ENCODE measurements at regions not wholly inside any gene's neighbourhood (a gene's known extent, or its start where the extent isn't known, plus 50 kb on each side); places are given as distances from the start of the nearest gene placed in this dataset.
"Not testable (repeated sequence)": the region's sequence is repeated elsewhere in the genome, so short reads cannot be mapped to it uniquely, and the experiment has no call there.

DNA sequence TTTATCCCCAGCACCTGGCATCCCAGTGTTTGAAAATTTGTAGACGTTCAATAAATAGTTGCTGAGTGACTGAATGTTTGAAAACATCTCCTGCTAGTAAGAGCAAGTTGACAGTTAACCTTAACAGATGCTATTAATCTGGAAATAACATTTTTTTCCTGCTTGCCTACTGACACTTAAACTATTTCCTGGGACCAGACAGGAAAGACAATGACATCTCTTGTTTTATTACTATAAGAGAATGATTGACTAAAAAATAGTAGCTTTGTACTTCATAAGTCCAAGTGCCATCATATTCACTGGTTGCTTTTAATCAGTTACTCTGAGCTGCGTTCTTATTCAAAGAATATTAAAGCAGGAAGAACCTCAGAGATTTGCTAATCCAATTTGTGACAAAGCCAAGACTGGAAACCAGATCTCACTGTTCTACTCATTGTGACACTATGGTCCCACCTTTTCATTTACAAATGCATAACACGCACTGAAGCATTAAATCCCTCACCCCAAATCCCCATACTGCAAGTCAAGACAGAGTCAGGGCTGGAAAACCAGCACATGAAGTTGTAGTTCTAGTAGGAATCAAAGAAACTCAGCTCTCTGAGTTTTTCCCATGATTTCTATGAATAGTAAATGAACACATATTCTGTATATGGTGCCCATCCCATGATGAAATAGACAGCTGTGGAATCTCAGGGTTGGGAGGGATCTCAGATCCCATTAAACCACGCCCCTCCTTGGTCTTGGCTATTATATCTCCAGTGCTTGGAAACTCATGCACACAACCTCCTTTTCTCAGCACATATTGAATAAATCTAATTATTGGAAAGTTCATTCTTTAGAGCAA is 212.7 kb upstream of the P2RY1 start:
- DNase-seq (ENCODE audit: low spot score): no peak

DNA sequence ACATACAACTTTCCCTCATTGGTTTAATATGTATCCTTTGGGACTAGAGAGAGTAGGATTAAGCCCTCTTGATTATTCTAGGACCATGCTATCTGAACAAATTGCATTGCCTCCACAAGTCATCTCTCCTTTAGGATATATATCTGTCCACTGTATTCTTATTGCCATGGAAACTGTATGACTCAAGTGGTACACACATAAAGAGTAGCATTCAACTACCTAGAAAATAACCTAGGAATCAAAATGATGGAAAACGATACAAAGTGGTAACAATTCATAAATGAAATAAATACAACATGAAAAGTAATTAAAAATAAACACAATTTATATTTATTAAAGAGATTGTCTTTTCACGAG is 212.1 kb upstream of the P2RY1 start:
- DNase-seq (ENCODE audit: low spot score): no peak

DNA sequence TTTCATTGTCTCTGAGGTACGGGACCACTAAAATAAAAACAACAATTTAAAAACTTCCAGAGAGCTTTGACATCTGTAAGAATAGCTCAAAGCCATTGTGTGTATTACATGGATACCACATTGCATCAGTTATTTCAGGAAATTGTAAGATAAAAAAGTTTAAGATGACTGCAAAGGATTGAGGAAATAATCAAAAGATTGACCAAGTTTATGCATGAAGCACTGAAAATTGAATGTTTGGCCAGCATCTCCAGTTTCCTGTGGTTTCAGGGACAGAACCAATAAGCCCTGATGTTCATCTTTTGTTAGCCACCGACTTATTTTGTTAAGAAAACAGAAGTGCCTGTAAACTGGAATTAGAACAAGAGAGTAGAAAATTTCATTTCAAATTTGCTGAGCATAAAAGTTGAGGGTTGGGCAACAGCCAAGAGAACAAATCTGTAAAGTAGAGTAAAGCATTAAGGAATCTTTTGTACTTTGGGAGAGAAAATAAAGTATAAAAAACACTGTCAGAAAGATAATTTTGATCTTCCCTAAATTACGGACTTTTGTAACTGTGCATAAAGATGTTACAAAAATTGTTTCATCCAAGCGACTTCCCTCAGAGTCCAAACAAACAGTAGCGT is 211.5 kb upstream of the P2RY1 start:
- DNase-seq (ENCODE audit: low spot score): no peak

DNA sequence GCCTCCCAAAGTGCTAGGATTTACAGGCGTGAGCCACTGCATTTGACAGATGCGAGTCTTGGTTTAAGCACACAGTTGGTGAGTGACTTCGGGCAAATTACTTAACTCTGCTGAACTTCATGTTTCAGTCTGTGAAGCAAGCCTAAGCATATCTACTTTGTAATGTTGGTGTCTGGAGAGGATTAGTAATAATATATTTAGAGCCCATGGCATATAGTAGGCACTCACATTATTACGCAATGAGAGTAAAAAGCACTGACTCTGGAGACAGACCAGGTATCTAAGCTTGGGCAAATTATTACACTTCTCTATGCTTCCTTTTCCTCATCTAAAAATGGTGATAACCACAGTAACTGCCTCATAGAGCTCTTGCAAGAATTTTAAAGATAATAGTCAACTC is 208.7 kb upstream of the P2RY1 start:
- DNase-seq (ENCODE audit: low spot score): no peak

DNA sequence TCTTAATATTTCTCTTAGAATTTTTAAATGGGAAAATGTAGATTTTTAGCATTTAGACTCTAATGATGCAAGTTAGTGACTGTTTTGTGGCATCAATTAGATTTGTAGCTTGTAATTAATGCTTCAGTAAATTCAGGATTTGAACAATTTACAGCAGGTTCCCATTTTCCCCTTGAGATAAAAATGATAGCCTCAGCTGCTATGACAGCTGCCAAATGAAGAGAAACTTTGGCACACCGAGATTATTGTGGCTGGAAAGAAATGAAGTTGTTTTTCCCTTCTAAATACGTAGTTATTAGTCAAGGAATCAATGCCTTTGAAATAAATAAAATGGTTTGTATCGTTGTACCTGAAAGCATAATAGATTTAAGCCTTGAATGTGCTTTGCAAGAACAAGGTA is 206.4 kb upstream of the P2RY1 start:
- DNase-seq (ENCODE audit: low spot score): no peak

DNA sequence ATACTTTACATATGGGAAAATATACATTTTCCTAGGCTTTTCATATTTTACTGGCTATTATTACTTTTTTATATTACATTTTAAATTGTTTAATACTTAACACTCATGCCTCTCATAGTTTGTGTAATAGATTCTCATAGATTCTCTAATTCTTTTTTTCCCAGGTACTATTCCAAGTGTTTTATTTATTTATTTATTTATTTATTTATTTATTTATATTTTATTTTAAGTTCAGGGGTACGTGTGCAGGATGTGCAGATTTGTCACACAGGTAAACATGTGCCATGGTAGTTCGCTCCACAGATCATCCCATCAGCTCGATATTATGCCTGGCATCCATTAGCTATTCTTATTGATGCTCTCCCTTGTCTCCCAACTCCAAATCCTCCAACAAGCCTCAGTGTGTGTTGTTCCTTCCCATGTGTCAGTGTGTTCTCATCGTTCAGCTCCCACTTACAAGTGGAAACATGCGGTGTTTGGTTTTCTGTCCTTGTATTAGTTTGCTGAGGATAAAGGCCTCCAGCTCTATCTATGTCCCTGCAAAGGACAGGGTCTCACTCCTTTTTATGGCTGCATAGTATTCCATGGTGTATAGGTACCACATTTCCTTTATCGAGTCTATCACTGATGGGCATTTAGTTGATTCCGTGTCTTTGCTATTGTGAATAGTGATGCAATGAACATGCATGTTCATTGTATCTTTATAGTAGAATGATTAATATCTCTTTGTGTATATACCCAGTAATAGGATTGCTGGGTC is 205.4 kb upstream of the P2RY1 start:
- DNase-seq (ENCODE audit: low spot score): no peak

DNA sequence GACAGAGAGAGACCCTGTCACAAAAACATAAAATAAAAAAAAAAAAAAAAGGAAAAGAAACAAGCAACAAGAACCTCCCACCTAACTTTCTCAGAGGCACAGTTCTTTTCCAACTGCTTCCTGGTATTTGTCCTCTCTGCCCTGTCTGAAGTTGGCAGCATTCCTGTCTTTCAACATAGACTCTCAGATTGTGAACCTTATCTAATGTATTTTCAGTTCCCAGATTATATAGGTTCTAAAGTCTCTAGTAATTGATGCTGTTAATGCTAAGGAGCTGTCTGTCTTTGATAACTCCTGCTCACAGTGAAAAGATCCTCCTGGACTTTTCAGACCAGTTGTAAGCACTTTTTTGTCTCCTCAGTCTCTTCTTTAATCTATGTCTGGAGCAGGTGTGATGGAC is 199.5 kb upstream of the P2RY1 start:
- DNase-seq (ENCODE audit: low spot score): no peak

DNA sequence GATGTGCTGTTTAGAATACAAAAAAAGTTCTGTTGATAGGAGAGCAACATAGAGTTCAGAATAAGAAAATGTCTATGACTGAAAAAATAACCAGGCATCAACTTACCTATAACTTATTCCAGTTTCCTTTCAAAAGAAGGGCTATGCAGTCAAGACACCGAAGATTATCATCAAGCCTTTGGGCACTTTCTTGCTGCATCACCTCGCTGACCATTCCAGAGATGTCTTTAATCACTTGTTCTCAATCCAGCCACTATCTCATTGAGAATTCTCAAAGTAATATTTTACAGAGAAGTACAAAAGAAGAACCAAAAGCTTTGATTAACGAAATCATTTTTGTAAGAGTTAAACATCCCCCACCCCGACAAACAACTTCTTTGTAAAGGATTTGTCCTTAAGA is 198.3 kb upstream of the P2RY1 start:
- DNase-seq (ENCODE audit: low spot score): no peak

DNA sequence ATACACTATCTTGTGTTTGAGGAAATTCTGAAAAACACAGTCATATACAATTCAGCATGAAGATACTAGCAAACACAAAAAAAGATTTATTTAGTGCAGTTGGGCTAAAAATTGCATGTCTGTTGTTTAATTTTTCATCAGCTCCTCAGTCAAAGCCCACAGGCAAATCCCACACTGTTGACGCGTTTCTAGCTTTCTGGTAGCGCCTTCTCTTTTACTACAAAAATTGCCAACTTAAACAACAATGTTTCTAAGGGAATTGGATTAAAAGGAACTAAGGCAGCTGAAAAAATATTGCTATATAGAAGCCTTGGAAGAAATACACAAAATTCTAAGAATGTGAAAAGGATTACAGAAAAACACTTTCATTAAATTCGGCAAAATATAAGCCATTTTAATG is 196.7 kb upstream of the P2RY1 start:
- no peak for DNase-seq (ENCODE audit: low spot score)

DNA sequence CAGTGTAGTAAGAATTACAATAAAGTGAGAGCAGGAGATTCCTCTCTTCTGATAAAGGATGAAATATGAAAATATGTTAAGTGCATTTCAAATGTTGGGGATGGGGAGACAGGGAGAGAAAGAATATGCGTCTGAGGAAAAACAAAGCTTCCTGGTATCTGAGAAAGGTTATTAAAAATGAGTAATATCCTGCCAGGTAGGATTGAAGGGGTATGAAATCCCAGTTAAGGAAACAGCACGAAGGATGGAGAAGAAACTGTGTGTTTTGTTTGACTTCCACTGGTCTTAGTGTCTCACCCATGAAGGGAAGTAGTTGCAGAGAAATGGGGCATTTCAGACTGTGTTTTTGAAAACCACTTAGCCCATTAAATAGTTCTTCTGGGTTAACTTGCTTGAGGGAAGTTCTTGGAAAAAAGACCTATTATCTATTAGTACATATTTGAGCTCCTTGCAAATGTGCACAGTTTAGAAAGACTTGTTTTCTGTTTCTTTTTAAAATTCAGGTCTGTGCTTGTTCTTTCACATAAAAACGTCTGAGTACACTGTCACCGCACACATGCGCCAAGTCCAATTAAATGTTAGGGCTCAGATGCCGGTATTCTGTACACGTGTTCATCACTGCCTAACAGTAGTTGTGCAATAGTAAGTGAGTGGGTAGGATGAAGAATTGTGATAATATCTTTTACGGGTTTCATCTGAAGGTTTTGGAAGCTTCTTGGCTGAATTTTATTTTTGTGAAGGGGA is 196.1 kb upstream of the P2RY1 start:
- no peak for DNase-seq (ENCODE audit: low spot score)

DNA sequence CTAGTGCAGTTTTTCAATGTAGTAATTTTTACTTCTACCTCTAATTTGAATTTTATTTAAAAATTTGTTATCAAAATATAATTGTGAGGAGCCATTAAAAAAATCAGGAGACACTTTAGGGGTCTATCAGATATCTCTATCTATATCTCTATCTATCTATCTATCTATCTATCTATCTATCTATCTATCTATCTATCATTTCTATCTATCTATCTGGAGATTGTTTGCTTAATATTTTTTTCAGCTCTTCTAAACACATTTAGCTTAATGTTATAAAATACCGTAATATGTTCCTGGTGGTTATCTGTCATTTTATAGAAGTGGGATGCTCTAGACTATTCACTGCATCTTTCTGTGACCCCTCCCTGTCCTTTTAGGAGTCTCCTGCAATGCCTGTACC is 193.7 kb upstream of the P2RY1 start:
- no peak for DNase-seq (ENCODE audit: low spot score)

DNA sequence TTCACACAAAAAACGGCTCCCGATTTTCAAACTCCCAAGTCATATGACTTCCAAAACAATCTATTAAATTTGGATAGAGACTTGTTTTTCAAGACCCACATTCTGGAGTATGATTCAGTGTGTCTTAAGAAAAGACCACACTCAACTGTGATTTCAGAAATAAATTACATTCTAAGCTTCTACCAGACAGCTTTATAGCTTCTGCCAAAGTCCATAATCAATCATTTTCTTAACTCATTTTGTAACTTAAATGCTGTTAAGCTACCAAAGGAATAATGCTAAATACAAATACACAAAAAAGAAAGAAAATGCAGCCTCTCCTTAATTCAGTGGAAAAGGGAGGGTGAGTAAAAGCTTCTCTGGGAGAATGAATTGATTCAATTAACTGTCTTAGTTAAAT is 192.3 kb upstream of the P2RY1 start:
- no peak for DNase-seq (ENCODE audit: low spot score)

DNA sequence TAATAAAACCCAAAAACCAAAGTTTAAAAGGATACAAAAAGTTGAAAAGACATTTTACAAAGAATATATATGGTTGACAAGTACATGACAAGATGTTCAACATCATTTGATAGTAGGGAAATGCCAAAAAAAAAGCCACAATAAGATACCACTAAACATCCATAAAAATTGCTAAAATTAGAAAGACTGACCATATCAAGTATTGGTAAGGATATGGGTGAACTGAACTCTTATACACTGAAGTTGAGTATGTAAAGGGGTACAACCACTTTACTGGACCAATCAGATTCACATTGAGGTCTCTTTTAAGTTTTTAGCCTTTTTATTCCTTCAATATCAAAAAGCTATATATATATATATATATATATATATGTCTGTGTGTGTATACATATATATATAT is 190.5 kb upstream of the P2RY1 start:
- DNase-seq (ENCODE audit: low spot score): no peak

DNA sequence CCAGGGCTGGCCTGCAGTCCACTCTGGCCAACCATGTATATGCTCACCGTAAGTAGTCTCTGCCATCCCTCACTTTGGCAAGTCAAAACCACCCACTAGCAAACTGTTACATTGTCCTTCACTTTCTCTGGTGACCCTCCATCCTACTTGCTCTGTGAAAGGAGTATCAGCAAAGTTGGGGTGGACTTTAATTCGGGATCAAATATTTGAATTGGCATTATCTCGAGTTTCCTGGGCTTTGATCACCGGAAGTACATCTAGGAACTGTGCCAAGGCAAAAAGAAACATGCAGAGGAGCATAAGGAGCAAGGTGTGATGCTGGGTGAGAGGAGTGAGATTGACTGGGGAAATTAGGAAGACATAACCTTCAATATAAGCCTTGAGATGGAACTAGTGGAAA is 188.9 kb upstream of the P2RY1 start:
- no peak for DNase-seq (ENCODE audit: low spot score)

DNA sequence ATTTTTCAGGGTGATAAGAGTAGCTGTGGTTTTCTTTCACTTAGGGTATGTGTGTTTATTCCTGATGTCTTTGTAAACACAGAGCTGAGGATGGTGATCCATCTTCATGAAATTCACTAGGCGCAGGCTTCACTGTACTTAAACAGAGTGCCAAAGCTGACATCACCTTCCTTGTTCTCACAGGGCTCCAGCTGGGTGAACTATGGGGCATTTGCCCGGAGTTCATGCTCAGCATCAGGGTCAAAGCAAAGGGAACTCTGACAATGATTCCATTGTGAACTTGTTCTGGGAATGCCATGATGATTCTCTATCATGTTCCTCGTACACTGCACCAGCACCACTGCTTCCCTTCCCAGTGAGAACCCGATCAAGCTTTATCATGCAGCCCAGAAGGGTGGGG is 184.8 kb upstream of the P2RY1 start:
- no peak for DNase-seq (ENCODE audit: low spot score)

DNA sequence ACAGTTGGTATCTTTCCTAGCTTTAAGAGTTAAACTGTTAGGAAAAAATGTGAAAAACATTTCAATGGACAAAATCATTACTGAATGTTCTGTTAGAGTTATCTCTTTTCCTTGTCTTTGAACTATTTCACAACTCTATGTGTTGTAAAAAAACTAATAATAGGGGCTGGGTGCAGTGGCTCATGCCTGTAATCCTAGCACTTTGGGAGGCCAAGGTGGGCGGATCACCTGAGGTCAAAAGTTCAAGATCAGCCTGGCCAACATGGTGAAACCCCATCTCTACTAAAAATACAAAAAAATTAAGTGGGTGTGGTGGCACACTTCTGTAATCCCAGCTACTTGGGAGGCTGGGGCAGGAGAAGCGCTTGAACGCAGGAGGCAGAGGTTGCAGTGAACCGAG is 184.0 kb upstream of the P2RY1 start:
- not testable (repeated sequence) for DNase-seq (ENCODE audit: low spot score)

DNA sequence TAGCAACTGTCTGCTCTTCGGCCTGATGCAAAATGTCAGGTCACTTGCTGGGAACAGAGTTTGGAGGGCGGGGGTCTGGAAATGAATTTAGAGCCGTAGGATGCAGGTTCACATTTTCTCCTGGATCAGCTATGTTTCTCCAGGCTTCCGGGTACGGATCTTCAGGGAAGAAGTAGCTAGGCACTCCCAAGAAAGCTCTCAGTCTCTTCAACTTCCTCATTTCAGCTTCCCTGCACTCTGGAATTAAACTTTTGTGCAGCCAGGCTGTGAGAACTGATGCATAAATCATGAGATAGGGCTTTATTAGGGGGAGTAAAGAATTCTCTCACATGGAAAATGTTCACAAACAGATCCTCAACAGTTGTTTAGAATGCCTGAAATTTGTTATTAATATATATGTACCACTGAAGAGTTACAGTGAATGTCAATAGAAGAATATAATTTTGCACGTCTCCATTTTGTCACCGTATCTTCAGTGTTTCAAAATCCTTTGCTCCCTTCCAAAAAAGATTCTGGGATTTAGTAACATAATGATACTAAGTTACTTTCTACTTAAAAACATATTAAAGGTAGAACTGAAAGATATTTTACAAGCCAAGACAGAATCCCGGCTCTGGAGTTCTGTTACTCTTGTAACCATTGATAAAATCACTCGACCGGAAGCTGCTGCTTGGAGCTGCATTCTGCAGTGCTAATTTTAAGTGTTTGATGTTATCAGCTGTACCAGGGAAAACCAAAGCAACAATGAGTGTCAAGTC is 178.5 kb upstream of the P2RY1 start:
- no peak for DNase-seq (ENCODE audit: low spot score)

DNA sequence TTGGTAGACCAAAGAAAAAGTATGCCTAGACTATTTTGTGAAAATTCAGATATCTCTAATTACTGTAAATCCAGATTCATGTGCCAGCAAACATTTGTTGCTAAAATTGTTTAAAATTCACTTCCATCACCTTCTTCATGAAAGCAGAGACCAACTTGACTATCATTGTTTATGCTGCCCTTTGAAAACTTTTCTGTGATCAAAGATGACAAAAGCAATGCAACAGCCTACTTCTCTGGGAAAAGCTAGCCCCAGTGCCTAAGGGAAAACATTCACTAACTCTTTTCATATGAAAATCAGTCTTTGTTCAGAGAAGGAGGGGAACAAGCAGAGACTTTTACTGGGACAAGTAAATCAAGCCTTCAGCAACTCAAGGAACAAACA is 178.0 kb upstream of the P2RY1 start:
- DNase-seq (ENCODE audit: low spot score): no peak

DNA sequence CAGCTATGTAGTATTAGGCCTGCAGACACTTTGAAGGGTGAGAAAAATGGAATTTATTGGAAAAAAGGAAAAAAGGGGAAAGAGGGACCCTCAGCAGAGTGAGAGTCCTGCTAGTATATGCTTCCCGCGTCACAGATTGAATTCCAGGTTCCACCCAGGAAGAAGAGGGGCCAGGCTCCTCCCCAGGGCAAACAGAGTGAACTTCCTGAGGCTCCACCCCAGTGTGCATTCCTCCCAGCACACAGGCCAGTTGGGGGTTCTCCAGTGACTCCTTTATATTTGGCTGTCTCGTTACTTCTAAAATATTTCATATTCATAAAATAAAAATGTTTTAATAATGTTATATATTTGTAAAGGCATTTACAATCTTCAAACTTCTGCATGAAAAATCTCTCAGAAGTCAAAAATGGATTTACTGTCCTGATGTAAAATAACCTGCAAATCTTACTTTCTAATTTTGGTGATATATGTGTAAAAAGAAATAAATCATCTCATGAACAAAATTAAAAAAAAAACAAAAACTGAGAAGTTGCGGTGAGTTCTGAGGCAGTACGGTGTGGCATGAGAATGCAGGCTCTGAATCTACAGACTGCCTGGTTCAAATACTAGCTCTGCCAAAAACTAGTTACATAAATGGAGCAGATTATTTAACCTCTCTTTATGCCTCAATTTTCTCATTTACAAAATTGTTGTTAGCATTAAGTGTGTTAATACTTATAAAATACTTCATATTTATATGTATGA is 175.8 kb upstream of the P2RY1 start:
- no peak for DNase-seq (ENCODE audit: low spot score)

DNA sequence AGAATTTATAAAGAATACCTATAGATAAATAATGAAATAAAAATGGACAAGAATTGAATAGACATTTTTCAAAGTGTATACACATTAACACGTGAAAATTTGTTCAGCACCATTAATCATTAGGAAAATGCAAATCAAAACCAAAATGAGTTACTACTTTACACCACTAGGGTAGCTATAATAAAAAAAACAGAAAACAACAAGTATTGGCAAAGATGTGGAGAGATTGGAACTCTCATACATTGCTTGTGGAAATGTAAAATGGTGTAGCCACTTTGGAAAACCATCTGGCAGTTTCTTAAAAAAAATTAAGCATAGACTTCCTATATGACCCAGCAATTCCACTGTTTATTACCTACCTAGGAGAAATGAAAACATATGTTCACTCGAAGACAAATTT is 172.8 kb upstream of the P2RY1 start:
- no peak for DNase-seq (ENCODE audit: low spot score)

DNA sequence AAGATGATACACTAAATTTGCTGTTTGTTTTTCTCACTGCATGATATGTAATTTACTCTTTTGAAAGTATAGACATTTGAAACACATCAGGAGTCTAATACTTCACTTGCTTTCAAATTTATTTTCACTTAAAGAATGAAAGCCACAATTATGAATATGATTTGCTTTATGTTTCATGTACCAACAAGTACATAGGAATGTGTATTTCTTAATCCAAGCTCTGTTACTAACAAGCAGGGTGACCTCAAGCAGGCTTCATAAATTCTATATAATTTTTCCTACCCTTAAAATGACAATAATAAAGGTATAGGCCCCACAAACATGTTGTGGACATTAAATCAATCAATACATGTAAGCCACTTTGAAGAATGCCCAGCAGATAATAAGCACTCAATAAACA is 170.2 kb upstream of the P2RY1 start:
- no peak for DNase-seq (ENCODE audit: low spot score)

Data from hematopoietic multipotent progenitor cell treated with erythropoietin and hydrocortisone succinate and interleukin-3 and kit ligand, for 17 days (in vitro differentiated cells).